GM18505 (cell line): ENCODE measurements at regions not wholly inside any gene's neighbourhood (a gene's known extent, or its start where the extent isn't known, plus 50 kb on each side); places are given as distances from the start of the nearest gene placed in this dataset.

ENCODE experiments used
- ATAC-seq: cut with Tn5 transposase; IDR thresholded peaks from one replicate; pipeline ENCODE4 v1.9.1; 2021; ENCODE audit not compliant: unreplicated experiment
- POLR2A ChIP-seq: IDR thresholded peaks from 4 replicates; pipeline ENCODE4 v1.6.1; 2011; ENCODE audit warnings: borderline replicate concordance; ENCODE audit not compliant: insufficient read depth, insufficient read length; ENCODE audit errors: extremely low read depth

- no peak for TF ChIP-seq POLR2A
- ATAC-seq, result no peak
Measured at GRCh38 chr9:84424931-84425330, 84.4 kb upstream of the SLC28A3 start.

GRCh38 chr9:84432746-84433145 lies 92.2 kb upstream of the SLC28A3 start:
- no peak for TF ChIP-seq POLR2A
- ATAC-seq, result no peak

- TF ChIP-seq POLR2A, result no peak
- ATAC-seq, result no peak
Measured at GRCh38 chr9:84435902-84436301, 95.3 kb upstream of the SLC28A3 start.

- no peak for ATAC-seq
- TF ChIP-seq POLR2A, result no peak
Measured at GRCh38 chr9:84436386-84437109, 96.0 kb upstream of the SLC28A3 start.

GRCh38 chr9:84438391-84438790 lies 97.8 kb upstream of the SLC28A3 start:
- no peak for ATAC-seq
- TF ChIP-seq POLR2A, result no peak

GRCh38 chr9:84439250-84439649 lies 98.7 kb upstream of the SLC28A3 start:
- no peak for ATAC-seq
- no peak for TF ChIP-seq POLR2A

- TF ChIP-seq POLR2A, result no peak
- no peak for ATAC-seq
Measured at GRCh38 chr9:84442712-84443111, 102.2 kb upstream of the SLC28A3 start.

GRCh38 chr9:84445737-84446136 lies 105.2 kb upstream of the SLC28A3 start:
- no peak for TF ChIP-seq POLR2A
- no peak for ATAC-seq

GRCh38 chr9:84447305-84447704 lies 106.7 kb upstream of the SLC28A3 start:
- no peak for TF ChIP-seq POLR2A
- no peak for ATAC-seq

- no peak for TF ChIP-seq POLR2A
- no peak for ATAC-seq
Measured at GRCh38 chr9:84450029-84450428, 109.5 kb upstream of the SLC28A3 start.

GRCh38 chr9:84456527-84456926 lies 116.0 kb upstream of the SLC28A3 start:
- no peak for TF ChIP-seq POLR2A
- no peak for ATAC-seq

- no peak for TF ChIP-seq POLR2A
- ATAC-seq, result no peak
Measured at GRCh38 chr9:84460695-84461094, 120.1 kb upstream of the SLC28A3 start.

GRCh38 chr9:84463272-84463671 lies 122.7 kb upstream of the SLC28A3 start:
- TF ChIP-seq POLR2A, result no peak

GRCh38 chr9:84466580-84467285 lies 126.2 kb upstream of the SLC28A3 start:
- no peak for TF ChIP-seq POLR2A
- ATAC-seq, result no peak

More at GRCh38 chr9:84463272-84463671, 122.7 kb upstream of the SLC28A3 start:
- ATAC-seq, result no peak
